CD14-positive monocyte (primary cell): ENCODE measurements at regions not wholly inside any gene's neighbourhood (a gene's known extent, or its start where the extent isn't known, plus 50 kb on each side); places are given as distances from the start of the nearest gene placed in this dataset.
A peak's percentile ranks its signal among the peaks of the same experiment; 100 is the strongest.

Experiments used
- DNase-seq, 3 donors: peaks; one replicate each; pipeline ENCODE4 v3.0.0-alpha.2; 2011 to 2022
- H2AFZ ChIP-seq: 2 replicates; pipeline ENCODE4 v1.6.0; 2012; ENCODE audit warnings: mild to moderate bottlenecking, low read depth, low read length, inconsistent platforms; ENCODE audit not compliant: insufficient read depth, poor library complexity, severe bottlenecking
- H3K27ac ChIP-seq, 2 donors: 1 replicate in 1 of 2; 2 replicates in 1 of 2; pipeline ENCODE4 v1.5.1; 2012 to 2013; ENCODE audit warnings: low read length in 2 of 2, control low read depth in 1 of 2, inconsistent platforms in 1 of 2, low read depth in 1 of 2, mild to moderate bottlenecking in 1 of 2
- H3K27me3 ChIP-seq, 2 donors: one replicate each; pipeline versions ENCODE4 v1.6.0 to v1.6.1; 2011 to 2013; ENCODE audit warnings: low read length in 2 of 2; ENCODE audit not compliant: control insufficient read depth in 2 of 2, insufficient read depth in 2 of 2
- H3K36me3 ChIP-seq, 2 donors: replicated peaks in 1 of 2; 1 replicate in 1 of 2; 2 replicates in 1 of 2; pipeline versions ENCODE4 v1.5.1 to v1.6.1; 2012 to 2013; ENCODE audit warnings: low read length in 2 of 2, control low read depth in 1 of 2, inconsistent platforms in 1 of 2, mild to moderate bottlenecking in 1 of 2; ENCODE audit not compliant: insufficient read depth in 2 of 2, control insufficient read depth in 1 of 2
- H3K4me1 ChIP-seq, 2 donors: 1 replicate in 1 of 2; 2 replicates in 1 of 2; pipeline versions ENCODE4 v1.5.1 to v1.6.1; 2012 to 2013; ENCODE audit warnings: low read length in 2 of 2, control low read depth in 1 of 2, inconsistent platforms in 1 of 2, mild to moderate bottlenecking in 1 of 2, moderate library complexity in 1 of 2; ENCODE audit not compliant: insufficient read depth in 2 of 2, control insufficient read depth in 1 of 2
- H3K4me2 ChIP-seq: replicated peaks from 2 replicates; pipeline ENCODE3; 2012; ENCODE audit warnings: low read length, moderate library complexity, mild to moderate bottlenecking; ENCODE audit not compliant: poor library complexity, severe bottlenecking; ENCODE audit errors: extremely low read depth
- H3K4me3 ChIP-seq, 3 experiments: fragments of 200-600 bp in 1 of 3; sonication (generic) in 1 of 3; replicated peaks in 1 of 3; 1 replicate in 2 of 3; 2 replicates in 1 of 3; pipeline ENCODE4 v1.5.1; 2011 to 2013; ENCODE audit warnings: low read length in 3 of 3, mild to moderate bottlenecking in 3 of 3, control low read depth in 2 of 3, low read depth in 2 of 3, inconsistent platforms in 1 of 3, moderate library complexity in 1 of 3
- H3K79me2 ChIP-seq: 2 replicates; pipeline ENCODE4 v1.6.0; 2012; ENCODE audit warnings: mild to moderate bottlenecking, control low read depth, inconsistent platforms, low read length, moderate library complexity; ENCODE audit not compliant: insufficient read depth
- H3K9ac ChIP-seq: 2 replicates; pipeline ENCODE4 v1.6.0; 2017; ENCODE audit warnings: low read length, mild to moderate bottlenecking; ENCODE audit not compliant: insufficient read depth, poor library complexity, severe bottlenecking
- H3K9me3 ChIP-seq, 2 donors: replicated peaks in 1 of 2; 1 replicate in 1 of 2; 2 replicates in 1 of 2; pipeline versions ENCODE4 v1.5.1 to v1.6.1; 2012 to 2013; ENCODE audit warnings: low read length in 2 of 2, control low read depth in 1 of 2; ENCODE audit not compliant: control insufficient read depth in 1 of 2, insufficient read depth in 1 of 2
- H4K20me1 ChIP-seq: 2 replicates; pipeline ENCODE4 v1.6.0; 2012; ENCODE audit warnings: mild to moderate bottlenecking, low read length, control low read depth, moderate library complexity; ENCODE audit not compliant: insufficient read depth
- H3K27ac Mint-ChIP-seq, 7 donors: one replicate each; pipeline ENCODE4 v1.8.0; 2020; ENCODE audit warnings: mild to moderate bottlenecking in 7 of 7, mixed read lengths in 7 of 7, moderate library complexity in 6 of 7, inconsistent platforms in 2 of 7
- H3K27me3 Mint-ChIP-seq, 3 donors: one replicate each; pipeline ENCODE4 v1.8.0; 2021 to 2022; ENCODE audit warnings: low read depth in 3 of 3, mild to moderate bottlenecking in 3 of 3, mixed read lengths in 3 of 3, moderate library complexity in 3 of 3, inconsistent platforms in 1 of 3
- H3K36me3 Mint-ChIP-seq, 2 donors: one replicate each; pipeline ENCODE4 v1.8.0; 2020; ENCODE audit warnings: mixed read lengths in 2 of 2, inconsistent platforms in 1 of 2, mild to moderate bottlenecking in 1 of 2
- H3K4me1 Mint-ChIP-seq: one replicate; pipeline ENCODE4 v1.8.0; 2020; ENCODE audit warnings: mild to moderate bottlenecking, mixed read lengths
- H3K4me3 Mint-ChIP-seq, 2 donors: one replicate each; pipeline ENCODE4 v1.8.0; 2020; ENCODE audit warnings: mild to moderate bottlenecking in 2 of 2, mixed read lengths in 2 of 2, moderate library complexity in 1 of 2
- H3K9me3 Mint-ChIP-seq, 7 donors: one replicate each; pipeline ENCODE4 v1.8.0; 2020 to 2022; ENCODE audit warnings: mixed read lengths in 7 of 7, mild to moderate bottlenecking in 6 of 7, moderate library complexity in 6 of 7, inconsistent platforms in 2 of 7
- CTCF ChIP-seq: fragments of 200-600 bp; IDR thresholded peaks from one replicate; pipeline ENCODE4 v1.8.0; 2022; ENCODE audit warnings: antibody characterized with exemption, mild to moderate bottlenecking
- WGBS: methylation state at CpG from one replicate; pipeline ENCODE4 v1.1.5; 2013; ENCODE audit warnings: missing lambda C conversion rate; ENCODE audit not compliant: insufficient coverage; 5-methylcytosine and 5-hydroxymethylcytosine counted together
- intact Hi-C, 2 donors: fragments of 100-400 bp; cut with micrococcal nuclease; formaldehyde crosslinking; loops; one replicate each; pipeline versions ENCODE4 v1.15.0 to v1.15.1; 2023

- Mint-ChIP-seq H3K4me3 (peak overlapping the region in 1 of 2 donors; percentile 5), H3K27ac (peak overlapping the region in 1 of 7 donors; percentile 27), H3K36me3 (no peaks in the 10 kb centered on the region), H3K9me3 (peaks cover 0 to 4% (median 2%) of the 10 kb centered on the region in 7 donors), H3K27me3 (no peaks in the 10 kb centered on the region), H3K4me1 (peaks cover 18% of the 10 kb centered on the region)
- Histone ChIP-seq H4K20me1 (no peaks in the 10 kb centered on the region), H3K27me3 (no peaks in the 10 kb centered on the region), H3K9ac (no peak overlapping the region), H3K4me1 (peaks cover 7 to 10% of the 10 kb centered on the region in 2 donors), H3K79me2 (no peaks in the 10 kb centered on the region), H3K9me3 (peaks cover 0 to 3% of the 10 kb centered on the region in 2 donors), H3K27ac (no peak overlapping the region), H3K4me2 (no peak overlapping the region), H3K4me3 (no peak overlapping the region), H2AFZ (no peak overlapping the region), H3K36me3 (no peaks in the 10 kb centered on the region)
- no peak for TF ChIP-seq CTCF
- WGBS: 34% methylated on average over 7 of the region's 8 CpGs
- intact Hi-C loops: no loop called here
- no peak for DNase-seq
Observed at GRCh38 chr5:58244819-58245475, 214.9 kb downstream of the PLK2 start.

- no peak overlapping the region for H3K4me2 ChIP-seq
- no peak overlapping the region for H3K4me3 ChIP-seq
- no peaks in the 10 kb centered on the region for H4K20me1 ChIP-seq
- no peaks in the 10 kb centered on the region for H3K79me2 ChIP-seq
- H3K4me3 Mint-ChIP-seq: no peak overlapping the region
- H3K27ac Mint-ChIP-seq: no peak overlapping the region
- H3K36me3 ChIP-seq: no peaks in the 10 kb centered on the region
- H2AFZ ChIP-seq: no peak overlapping the region
- H3K36me3 Mint-ChIP-seq: no peaks in the 10 kb centered on the region
- intact Hi-C loops: no loop called here
- H3K27me3 ChIP-seq: no peaks in the 10 kb centered on the region
- H3K9me3 ChIP-seq: peaks cover 0 to 3% of the 10 kb centered on the region in 2 donors
- H3K4me1 ChIP-seq: peaks cover 24 to 26% of the 10 kb centered on the region in 2 donors
- no peak for TF ChIP-seq CTCF
- 100% methylated on average over 3 of the region's 3 CpGs for WGBS
- no peak overlapping the region for H3K27ac ChIP-seq
- no peak overlapping the region for H3K9ac ChIP-seq
- peaks cover 34% of the 10 kb centered on the region for H3K4me1 Mint-ChIP-seq
- H3K27me3 Mint-ChIP-seq: no peaks in the 10 kb centered on the region
- no peak for DNase-seq
- H3K9me3 Mint-ChIP-seq: peaks cover 0 to 4% (median 1%) of the 10 kb centered on the region in 7 donors
Observed at GRCh38 chr5:58241389-58241788, 218.5 kb downstream of the PLK2 start.
